CD4-positive, alpha-beta T cell treated with Interleukin-15 for 1 hour (primary cell): ENCODE measurements at regions not wholly inside any gene's neighbourhood (a gene's known extent, or its start where the extent isn't known, plus 50 kb on each side); places are given as distances from the start of the nearest gene placed in this dataset.
"Not testable (repeated sequence)": the region's sequence is repeated elsewhere in the genome, so short reads cannot be mapped to it uniquely, and the experiment has no call there.

Experiments
- DNase-seq: peaks from one replicate; pipeline ENCODE4 v3.0.0-alpha.2; 2020

DNA sequence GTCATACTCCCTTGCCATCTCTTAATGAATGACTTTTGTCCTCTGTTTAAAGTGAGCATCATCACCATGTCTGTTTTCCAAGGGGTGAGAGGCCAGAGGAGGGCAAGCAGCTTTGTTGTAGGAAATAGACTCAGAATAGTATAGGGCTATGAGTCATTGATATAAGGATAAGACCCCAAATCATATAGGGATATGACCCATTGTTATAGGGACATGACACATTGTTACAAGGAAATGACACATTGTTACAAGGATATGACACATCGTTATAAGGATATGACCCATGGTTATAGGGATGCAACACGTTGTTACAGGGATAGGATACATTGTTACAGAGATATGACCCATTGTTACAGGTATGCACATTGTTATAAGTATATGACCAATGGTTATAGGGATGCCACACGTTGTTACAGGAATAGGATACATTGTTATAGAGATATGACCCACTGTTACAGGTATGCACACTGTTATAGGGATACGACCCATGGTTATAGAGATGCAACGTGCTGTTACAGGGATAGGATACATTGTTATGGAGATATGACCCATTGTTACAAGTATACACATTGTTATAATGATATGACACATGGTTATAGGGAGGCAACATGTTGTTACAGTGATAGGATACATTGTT is 311.1 kb upstream of the ADARB2 start:
- DNase-seq: no peak

DNA sequence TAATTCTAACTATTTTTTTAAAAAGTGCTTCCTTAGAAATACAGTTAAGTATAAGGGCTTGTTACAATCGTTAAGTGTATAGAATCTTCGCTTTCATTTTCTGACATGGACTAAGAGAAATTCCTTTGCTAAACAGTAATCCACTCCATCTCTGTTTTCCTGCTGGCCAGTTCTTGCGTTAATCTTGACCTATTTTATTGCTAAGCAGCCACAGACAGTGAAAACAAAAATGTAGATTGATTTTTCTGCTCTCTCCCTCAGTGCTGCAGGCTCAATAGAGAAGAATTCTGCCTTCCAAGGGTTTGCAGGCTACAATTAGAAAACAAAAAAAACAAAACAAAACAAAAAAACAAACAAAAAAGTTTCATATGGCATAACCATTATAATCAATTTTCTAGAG is 310.4 kb upstream of the ADARB2 start:
- no peak for DNase-seq

DNA sequence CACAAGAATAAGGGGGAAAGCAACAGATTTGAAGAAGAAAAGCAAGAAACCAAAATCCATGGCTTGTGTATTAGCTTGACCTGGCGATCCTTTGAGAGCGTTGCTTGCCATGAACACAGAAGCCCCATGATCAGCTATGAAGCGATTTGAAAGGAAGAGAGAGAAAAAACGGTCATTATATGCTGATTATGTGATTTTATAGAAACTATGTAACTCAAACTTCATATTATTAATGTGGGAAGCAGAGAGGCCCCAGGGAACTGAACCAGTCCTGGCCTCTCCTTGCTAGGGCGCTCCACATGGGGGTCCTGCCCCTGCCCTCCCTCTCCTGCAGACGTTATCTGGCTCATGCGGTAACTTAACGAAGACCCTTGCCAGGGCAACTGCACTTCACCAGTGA is 306.1 kb upstream of the ADARB2 start:
- DNase-seq: no peak

DNA sequence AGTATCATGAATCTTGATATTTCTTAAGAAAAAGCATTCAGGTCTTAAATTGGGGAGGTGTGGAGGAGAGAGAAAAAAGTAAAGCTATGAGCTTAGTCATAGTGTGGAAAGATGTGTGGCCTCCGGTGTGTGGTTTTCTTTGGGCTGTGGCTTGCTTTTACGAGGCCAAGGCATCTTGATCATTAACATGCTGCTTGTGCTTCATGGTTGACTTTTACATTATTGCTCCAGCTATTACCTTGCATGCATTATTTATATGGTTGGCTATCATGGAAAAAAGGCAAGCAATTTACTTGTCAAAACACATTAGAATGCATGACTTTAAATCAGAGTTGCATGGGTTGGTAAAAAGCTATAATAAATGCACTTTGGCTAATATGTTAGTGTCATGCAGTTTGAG is 300.7 kb upstream of the ADARB2 start:
- no peak for DNase-seq

DNA sequence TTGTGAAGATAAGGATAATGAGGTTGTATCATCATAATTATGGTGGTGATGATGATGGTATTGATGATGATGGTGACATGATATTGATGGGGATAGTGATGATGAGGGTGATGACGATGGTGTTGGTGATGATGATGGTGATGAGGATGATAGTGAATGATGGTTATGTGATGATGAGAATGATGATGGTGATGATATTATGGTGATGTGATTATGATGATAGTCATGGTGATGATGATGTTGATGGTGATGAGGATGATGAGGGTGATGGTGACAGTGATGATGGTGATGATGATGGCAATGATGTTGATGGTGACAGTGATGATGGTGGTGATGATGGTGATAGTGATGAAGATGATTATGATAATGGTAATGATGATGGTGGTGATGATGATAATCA is 299.9 kb upstream of the ADARB2 start:
- DNase-seq: no peak

DNA sequence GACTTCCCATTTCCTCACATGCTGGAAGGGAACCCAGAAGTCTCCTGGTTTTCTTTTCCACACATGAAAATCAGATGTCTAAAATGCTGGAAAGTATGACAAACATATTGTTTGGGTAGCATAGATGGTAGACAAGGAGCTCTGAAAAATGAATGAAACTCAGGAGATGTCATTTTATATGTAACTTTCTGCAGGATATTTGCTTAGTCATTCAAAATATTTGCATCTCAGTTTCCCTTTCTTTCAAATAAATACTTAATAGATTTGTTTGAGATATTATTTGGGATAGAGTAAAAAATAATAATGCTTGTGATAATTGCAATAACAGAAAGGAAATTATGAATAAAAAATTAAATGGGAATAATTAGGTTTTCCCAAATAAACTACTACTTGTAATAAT is 298.9 kb upstream of the ADARB2 start:
- no peak for DNase-seq

DNA sequence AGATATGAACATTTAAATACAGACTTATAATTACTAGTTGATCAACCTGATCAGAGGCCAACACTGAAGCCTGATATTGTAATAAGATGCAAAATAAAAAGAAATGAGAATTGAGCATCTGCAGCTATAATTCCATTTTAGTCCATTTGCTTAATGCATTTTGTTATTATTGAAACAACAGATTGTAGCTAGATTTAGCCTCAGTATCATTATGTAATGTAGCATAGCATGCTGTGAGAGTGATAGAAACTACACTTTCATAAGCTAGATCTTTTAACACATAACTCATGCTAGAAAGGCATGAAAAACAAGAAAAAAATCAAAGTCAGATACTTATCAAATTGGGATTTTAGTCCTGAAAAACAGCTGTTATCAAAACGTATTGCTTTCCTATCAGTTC is 292.7 kb upstream of the ADARB2 start:
- no peak for DNase-seq

DNA sequence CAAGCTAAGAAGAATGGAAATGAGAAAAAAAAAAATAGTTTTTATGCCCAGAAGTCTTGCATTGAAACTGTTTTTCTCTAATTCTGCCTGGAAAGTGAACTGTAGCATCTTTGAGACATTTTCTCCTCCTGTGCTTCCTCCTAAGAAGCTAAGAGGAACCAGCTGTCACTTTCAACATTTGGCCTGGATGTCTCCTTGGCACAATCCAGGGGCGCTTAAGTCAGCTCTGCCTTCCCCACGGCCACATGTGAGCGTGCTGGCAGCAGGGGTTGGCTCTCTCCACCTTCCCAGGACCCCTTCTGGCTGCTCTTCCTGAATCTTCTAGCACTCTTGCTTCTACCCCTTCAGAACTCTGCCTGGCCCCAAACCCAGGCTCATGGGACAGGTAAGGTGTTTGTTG is 289.6 kb upstream of the ADARB2 start:
- DNase-seq: no peak

DNA sequence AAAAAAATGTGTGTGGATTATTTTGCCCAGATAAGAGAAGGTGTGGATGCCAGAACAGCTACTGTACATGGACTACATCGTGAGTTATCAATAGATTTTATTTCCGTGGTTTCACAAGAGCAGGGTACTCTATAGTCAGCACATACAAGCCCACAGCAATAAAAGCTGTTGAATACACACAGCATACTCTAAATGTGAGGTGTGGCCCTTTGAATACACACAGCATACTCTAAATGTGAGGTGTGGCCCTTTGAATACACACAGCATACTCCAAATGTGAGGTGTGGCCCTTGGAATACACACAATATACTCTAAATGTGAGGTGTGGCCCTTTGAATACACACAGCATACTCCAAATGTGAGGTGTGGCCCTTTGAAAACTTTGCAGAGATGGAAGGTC is 287.4 kb upstream of the ADARB2 start:
- not testable (repeated sequence) for DNase-seq

DNA sequence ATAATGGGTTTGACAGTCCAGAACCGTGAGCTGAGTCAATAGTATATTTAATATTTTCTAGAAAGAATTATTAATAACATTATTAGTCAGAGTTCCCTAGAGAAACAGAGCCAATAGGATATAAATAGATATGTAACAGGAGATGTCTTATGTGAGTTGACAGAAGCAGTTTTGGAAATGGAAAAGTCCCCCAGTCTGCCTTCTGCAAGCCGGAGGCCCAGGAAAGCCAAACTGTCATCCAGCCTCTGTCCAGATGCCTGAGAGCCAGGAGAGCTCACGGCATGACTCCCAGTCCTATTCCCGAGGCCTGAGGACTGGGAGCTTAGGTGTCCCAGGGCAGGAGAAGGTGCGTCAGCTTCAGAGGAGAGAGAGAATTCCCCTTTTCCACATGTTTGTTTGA is 286.4 kb upstream of the ADARB2 start:
- DNase-seq: no peak

DNA sequence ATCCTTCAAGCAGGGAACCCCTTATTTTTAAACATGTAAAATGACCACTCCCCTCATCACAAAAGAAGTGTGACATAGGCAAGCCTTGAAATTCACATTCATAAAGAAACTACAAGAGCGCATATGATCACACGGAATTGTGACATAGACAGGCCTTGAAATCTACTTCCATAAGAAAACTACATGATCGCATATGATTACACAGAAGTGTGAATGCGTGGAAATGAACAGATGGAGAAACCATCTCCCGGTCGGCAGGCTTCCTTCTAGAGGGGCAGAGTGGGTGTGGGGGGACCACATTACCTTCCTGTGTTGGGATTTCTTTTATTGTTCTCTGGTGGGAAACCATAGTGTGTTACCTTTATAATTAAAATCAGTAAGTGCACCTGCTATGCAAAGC is 285.1 kb upstream of the ADARB2 start:
- no peak for DNase-seq

DNA sequence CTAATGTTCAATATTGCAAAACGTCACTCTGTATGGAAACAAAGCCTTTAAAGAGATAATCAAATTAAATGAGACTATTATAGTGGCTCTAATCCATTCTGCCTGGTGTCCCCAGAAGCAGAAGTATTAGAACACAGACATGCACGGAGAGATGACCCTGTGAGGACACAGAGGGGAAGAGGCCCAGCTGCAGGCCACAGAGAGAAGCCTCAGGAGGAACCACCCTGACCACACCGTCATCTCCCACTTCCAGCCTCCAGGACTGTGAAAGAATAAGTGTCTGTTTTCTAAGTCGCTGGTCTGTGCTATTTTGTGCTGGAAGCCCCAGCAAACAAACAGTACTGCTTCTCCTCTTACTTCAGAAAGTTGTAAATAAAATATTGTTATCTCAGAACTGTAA is 283.5 kb upstream of the ADARB2 start:
- no peak for DNase-seq

DNA sequence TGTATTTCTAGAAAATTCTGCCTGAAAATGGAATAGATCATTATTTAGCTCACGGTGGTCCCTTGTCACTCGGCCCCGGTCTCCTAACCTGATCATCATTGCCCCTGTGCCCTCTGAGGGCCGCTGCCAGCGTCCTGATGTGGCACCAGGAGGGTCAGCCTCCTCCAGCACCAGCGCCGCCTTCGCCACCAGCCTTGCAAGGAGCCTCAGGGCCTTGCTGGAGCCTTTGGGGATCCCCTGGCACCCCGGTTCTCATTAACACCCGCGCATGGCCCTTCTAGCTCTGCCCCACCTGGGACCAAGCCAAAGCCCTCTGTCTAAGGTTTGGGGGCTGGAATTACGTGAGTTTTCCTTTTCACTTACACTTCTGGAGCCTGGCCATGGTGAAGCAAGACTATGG is 282.5 kb upstream of the ADARB2 start:
- no peak for DNase-seq

DNA sequence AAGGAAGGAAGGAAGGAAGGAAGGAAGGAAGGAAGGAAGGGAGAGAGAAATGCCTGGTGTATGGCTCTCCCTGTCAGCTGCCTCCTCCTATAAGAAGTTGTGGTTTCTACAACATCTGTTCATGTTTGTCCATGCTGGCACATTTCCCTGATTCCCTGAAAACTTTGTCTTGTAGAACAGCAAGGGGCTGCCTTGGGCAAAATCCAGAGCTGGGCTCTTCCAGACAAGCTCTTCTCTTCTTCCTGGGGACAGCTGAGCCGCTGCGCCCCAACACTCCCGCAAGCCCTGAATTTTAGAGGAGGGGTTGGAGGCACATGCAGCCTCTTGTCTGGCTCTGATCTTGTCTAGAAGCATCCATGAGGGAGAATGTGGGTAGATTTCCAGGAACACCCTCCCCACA is 282.0 kb upstream of the ADARB2 start:
- DNase-seq: no peak

DNA sequence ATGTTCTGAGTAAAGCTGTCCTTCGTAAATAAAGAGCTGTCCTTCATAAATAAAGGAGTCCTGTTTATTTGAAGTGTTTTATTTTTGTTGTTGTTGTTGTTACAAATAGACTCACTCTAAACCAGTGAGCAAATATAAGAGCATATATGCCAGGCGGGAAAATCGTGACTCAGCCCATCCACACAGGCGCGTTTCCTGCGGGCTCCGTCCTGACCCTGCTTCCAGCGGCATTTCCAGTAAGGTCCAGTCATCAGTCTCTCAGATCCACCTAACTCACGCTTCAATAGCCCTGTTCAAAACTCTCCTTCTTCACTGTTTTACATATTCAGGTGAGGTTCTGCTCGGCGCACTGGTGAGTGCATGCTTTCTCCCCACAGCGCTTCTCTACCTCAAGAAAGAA is 277.2 kb upstream of the ADARB2 start:
- no peak for DNase-seq

DNA sequence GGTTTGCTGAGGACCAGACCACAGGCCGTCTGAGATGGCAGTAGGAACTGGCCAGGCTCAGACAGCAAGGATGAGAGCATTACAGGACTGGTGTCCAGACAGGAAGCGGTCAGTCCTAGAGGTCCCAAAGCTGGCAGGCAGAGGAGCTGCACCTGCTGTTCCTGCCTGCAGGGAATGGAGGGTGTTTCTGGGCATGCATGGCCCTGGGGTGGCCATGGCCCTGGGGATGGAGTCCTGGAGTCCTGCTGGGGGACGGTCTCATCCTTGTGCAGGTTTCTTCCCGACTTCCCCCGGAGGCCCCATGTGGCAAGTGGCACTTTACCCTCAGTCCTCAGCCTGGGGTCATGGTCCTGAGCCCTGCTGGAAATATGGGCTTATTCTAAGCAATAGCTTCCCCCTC is 274.9 kb upstream of the ADARB2 start:
- DNase-seq: no peak

DNA sequence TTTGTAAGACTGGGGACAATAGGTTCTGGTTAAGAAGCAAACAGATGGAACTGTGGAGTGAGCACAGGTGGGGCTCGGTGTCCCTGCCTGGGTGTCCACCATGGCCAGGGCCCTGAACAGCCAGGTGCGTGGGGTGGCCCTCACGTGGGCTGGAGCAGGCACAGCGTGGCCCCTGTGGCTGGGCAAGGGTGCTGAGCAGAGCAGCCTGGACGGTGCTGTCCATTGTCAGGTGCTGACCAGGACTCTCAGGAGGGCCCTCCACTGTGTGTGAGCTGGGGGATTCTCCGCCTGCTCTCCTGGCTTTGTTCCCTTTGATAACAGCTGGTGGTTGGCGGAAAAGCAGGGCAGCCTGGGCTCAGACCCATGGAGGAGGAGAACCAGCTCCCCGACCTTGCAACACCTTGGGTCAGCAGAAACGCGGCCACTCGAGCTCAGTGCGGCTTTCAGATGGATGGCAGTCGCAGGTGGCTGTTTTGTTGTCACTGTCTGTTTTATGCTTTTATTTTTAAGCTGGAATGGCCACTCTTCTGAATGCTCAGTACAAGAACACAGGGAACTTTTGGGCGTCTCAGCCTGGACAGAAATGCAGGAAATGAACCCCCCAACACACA is 273.9 kb upstream of the ADARB2 start:
- no peak for DNase-seq

DNA sequence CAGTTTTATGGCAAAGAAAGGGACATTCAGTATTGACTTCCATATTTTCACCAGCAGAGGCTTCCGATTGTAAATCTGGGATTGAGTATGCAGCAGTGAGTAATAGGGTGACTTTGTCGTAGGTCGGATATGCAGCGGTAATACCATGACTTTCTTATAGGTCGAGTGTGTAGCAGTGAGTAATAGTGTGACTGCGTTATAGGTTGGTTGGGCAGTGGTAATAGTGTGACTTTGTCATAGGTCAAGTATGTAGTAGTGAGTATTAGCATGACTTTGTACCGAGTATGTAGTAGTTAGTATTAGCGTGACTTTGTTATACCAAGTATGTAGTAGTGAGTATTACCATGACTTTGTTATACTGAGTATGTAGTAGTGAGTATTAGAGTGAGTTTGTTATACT is 268.2 kb upstream of the ADARB2 start:
- DNase-seq: no peak

DNA sequence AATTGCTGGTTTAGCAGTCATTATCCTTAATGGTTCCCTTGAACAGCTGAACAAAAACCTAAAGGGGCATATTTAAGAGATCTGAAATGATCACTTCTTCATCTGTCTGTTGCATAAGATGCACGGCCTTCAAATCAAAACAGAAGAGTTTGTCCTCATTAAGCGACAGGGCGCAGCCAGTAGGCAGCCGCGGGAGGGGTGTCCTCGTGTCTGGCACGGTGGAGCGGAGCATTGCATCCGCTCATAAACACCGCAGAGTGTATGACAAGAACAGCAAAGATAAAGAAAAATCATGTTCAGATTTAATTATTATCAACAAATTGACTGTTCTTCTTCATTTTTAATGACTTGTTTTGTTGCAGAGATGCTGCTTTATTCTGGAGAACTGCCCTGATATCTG is 255.6 kb upstream of the ADARB2 start:
- DNase-seq: no peak

DNA sequence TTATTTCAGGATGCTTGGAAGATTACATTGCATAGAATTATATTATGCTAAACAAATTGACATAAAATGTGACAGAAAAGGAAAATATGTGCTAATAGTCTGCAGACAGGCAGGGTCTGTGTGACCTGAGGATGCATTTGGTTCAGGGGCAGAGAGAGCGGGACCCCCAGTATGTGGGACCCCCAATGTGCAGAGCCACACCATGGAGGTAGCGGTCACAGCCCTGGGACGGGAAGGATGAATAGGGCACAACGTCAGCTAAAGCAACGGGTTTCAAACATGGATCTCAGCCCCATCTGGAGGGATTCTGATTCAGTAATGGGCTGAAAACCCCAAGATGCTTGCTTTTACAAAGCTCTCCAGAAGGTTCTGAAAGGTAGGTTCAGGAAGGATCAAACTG is 251.8 kb upstream of the ADARB2 start:
- DNase-seq: no peak

DNA sequence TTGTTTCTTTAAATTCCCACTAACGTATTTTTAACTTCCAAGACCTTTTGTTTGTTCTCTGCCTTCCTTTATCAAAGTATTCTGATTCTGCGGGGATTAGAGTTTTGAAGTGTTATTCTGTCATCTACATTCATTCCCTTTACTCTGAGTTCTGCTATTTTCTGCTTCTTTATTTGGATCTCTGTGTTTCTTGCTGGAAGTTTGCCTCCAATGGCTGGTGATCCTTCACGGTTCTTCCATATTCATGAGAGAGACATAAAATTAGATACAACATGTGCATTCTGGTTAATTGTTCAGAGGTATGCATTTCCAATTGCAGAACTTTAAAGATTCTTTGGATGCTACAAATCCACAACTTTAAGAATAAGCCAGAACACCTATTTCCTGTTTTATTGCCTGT is 244.7 kb upstream of the ADARB2 start:
- no peak for DNase-seq

DNA sequence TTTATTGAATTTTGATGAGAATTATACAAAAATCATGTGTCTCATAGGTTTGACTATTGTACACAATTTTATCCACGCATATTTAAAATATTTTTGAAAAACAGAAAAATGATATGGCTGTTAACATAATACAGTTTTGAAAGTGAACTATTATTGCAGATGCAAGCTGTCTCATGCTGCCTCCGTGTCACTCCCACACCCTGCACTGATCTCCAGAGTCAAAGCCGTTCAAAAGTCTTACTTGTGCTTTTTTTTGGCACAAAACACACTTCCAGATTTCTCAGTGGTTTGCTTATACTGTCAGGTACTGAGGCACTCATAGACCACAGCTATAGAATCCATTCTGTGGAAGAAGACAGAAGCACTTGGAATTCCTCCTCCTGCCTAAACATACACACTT is 243.1 kb upstream of the ADARB2 start:
- no peak for DNase-seq

DNA sequence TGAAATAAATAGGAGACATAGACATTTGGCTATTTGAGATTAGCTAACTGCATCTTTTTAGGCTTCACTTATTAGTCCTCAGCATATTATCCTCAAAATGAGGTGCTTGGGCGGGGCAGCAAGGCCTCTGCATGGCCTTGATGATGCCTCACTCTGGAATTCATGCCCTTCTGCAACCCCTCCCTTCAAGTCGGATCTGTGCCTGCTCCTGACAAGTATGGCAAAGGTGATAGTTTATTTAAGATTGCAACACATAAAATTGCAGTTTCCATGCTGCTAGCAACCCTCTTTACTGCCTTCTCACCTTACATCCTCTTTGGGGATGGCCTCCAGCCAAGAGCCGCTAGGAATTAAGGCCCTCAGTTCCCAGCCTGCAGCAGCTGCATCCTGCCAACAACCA is 241.3 kb upstream of the ADARB2 start:
- no peak for DNase-seq

DNA sequence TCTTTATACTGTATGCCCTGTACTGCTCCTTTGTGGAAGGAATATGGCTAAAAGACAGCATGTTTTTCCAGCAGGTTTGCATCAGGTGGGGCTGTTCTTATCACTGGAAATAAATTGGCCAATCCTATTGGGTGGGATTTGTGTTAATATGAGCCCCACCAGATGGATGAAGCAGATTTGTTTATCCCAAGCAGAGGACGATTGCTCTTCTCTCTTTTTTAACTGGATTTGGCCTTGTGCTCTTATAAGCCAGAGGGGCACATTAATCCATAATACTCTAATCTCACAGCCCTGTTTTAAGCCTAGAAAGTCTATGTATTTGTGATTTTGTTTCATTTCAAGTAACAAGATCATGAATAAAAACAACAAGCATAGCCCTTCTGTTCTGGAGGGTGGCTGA is 240.1 kb upstream of the ADARB2 start:
- DNase-seq: no peak

DNA sequence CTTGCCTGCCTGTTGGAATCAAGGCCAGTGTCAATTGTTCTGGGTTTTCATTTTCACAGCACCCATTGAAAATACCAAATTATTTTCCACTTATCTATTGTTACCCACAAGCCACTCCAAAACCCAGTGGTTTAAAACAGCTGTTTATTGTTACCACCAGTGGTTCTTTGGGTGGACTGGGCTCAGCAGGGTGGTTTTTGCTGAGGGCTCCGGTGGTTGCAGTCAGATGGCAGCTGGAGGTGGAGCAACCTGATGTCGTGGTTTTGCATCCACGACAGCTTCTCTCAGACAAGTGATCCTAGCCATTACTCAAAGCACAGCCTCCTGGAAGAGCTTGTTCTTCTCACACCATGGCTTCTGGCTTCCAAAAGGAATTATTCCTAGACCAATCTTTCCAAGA is 235.1 kb upstream of the ADARB2 start:
- no peak for DNase-seq
